GM12878 (cell line): ENCODE measurements at regions not wholly inside any gene's neighbourhood (a gene's known extent, or its start where the extent isn't known, plus 50 kb on each side); places are given as distances from the start of the nearest gene placed in this dataset.

ENCODE experiments used
- ATAC-seq: fragments of 200-7000 bp; cut with Tn5 transposase; 3 replicates; pipeline ENCODE4 v1.9.1; 2020; ENCODE audit warnings: mild to moderate bottlenecking, moderate library complexity
- BruUV-seq: library from RNA; stranded (reverse); fragments of 400-500 nt; replicated peaks from 2 replicates; lab custom pipeline; 2021; lab: Mats Ljungman, UMichigan
- CTCF ChIA-PET: fragments of 300-600 bp; sonication (Branson Sonifier 250); formaldehyde crosslinking; extraction: SDS; loops from one replicate; lab custom pipeline; 2021; ENCODE audit warnings: inconsistent platforms; lab: Yijun Ruan, JAX
- POLR2A ChIA-PET: fragments of 350-600 bp; formaldehyde crosslinking; extraction: SDS; loops from one replicate; lab custom pipeline; 2021; ENCODE audit warnings: inconsistent platforms; lab: Charles Lee
- RAD21 ChIA-PET: fragments of 300-600 bp; sonication (Branson Sonifier 250); formaldehyde crosslinking; loops from one replicate; lab custom pipeline; 2023; ENCODE audit warnings: antibody characterized with exemption; ENCODE audit not compliant: unreplicated experiment; lab: Charles Lee
- SMC1A ChIA-PET: fragments of 300-600 bp; sonication (Branson Sonifier 250); formaldehyde crosslinking; loops from one replicate; lab custom pipeline; 2023; ENCODE audit not compliant: unreplicated experiment, uncharacterized antibody; lab: Charles Lee
- DNase-seq: peaks from one replicate; pipeline ENCODE4 v3.0.0-alpha.2; 2011; ENCODE audit warnings: low read depth, low spot score
- FAIRE-seq: peaks from 3 replicates; lab custom pipeline; 2011; peaks lifted over from hg19 to GRCh38; lab: Jason Lieb, UNC
- H2AFZ ChIP-seq: 2 replicates; pipeline ENCODE4 v1.6.0; 2011; ENCODE audit warnings: low read depth, low read length, control low read depth; ENCODE audit not compliant: control insufficient read depth
- H3K27ac ChIP-seq: 2 replicates; pipeline ENCODE4 v1.5.1; 2011; ENCODE audit warnings: control low read depth; ENCODE audit not compliant: control insufficient read depth, insufficient read depth
- H3K27me3 ChIP-seq, 2 experiments: replicated peaks in 1 of 2; 2 replicates each; pipeline versions ENCODE4 v1.6.0 to v1.6.1; 2011; ENCODE audit warnings: low read length in 1 of 2; ENCODE audit not compliant: control insufficient read depth in 2 of 2, insufficient read depth in 2 of 2
- H3K36me3 ChIP-seq, 2 experiments: 2 replicates each; pipeline ENCODE4 v1.5.1; 2011; ENCODE audit warnings: low read length in 1 of 2; ENCODE audit not compliant: control insufficient read depth in 2 of 2, insufficient read depth in 2 of 2
- H3K4me1 ChIP-seq: 2 replicates; pipeline ENCODE4 v1.6.1; 2011; ENCODE audit warnings: mild to moderate bottlenecking, low read length, moderate library complexity, mixed read lengths; ENCODE audit not compliant: control insufficient read depth, insufficient read depth
- H3K4me2 ChIP-seq: 2 replicates; pipeline ENCODE4 v1.6.0; 2011; ENCODE audit warnings: control low read depth; ENCODE audit not compliant: control insufficient read depth, insufficient read depth
- H3K4me3 ChIP-seq: fragments of 200-600 bp; sonication (generic); 2 replicates; pipeline ENCODE4 v1.5.1; 2016
- H3K79me2 ChIP-seq: 2 replicates; pipeline ENCODE4 v1.6.0; 2011; ENCODE audit warnings: low read length; ENCODE audit not compliant: control insufficient read depth, insufficient read depth
- H3K9ac ChIP-seq: 2 replicates; pipeline ENCODE4 v1.8.0; 2011; ENCODE audit warnings: low read length, control low read depth, mixed read lengths; ENCODE audit not compliant: control insufficient read depth, insufficient read depth
- H3K9me3 ChIP-seq: replicated peaks from 3 replicates; pipeline ENCODE4 v1.5.1; 2011; ENCODE audit warnings: mild to moderate bottlenecking, low read length; ENCODE audit not compliant: control insufficient read depth, insufficient read depth
- H4K20me1 ChIP-seq: 2 replicates; pipeline ENCODE4 v1.6.0; 2011; ENCODE audit not compliant: control insufficient read depth, insufficient read depth
- ATF3 ChIP-seq: IDR thresholded peaks from 2 replicates; pipeline ENCODE4 v1.6.1; 2011; ENCODE audit warnings: low read depth, mild to moderate bottlenecking, low read length, moderate library complexity, borderline replicate concordance; ENCODE audit errors: extremely low read depth
- BCLAF1 ChIP-seq: fragments of 450-650 bp; IDR thresholded peaks from 2 replicates; pipeline ENCODE4 v1.6.1; 2017; ENCODE audit warnings: antibody characterized with exemption, mild to moderate bottlenecking, moderate library complexity
- EGR1 ChIP-seq, 2 experiments: IDR thresholded peaks; 1 replicate in 1 of 2; 2 replicates in 1 of 2; pipeline ENCODE4 v1.6.1; 2011 to 2012; ENCODE audit warnings: low read depth in 2 of 2, low read length in 2 of 2, borderline replicate concordance in 1 of 2, mild to moderate bottlenecking in 1 of 2, moderate library complexity in 1 of 2
- GATAD2B ChIP-seq: fragments of 450-650 bp; conservative IDR thresholded peaks from 2 replicates; pipeline ENCODE4 v1.6.1; 2017; ENCODE audit warnings: low read depth, mild to moderate bottlenecking, moderate library complexity
- KDM1A ChIP-seq: fragments of 200-600 bp; sonication (generic); IDR thresholded peaks from 2 replicates; pipeline ENCODE4 v1.6.1; 2016; ENCODE audit warnings: borderline replicate concordance
- LARP7 ChIP-seq: fragments of 450-650 bp; IDR thresholded peaks from 2 replicates; pipeline ENCODE4 v1.6.1; 2017; ENCODE audit warnings: mild to moderate bottlenecking
- NFYA ChIP-seq: IDR thresholded peaks from 2 replicates; pipeline ENCODE4 v1.6.1; 2011; ENCODE audit warnings: low read depth, mild to moderate bottlenecking, low read length, improper control_type of control experiment, borderline replicate concordance
- POLR2AphosphoS5 ChIP-seq: IDR thresholded peaks from 2 replicates; pipeline ENCODE4 v1.6.1; 2011; ENCODE audit warnings: mild to moderate bottlenecking, low read length, inconsistent platforms
- RELB ChIP-seq: fragments of 450-650 bp; IDR thresholded peaks from 2 replicates; pipeline ENCODE4 v1.6.1; 2017; ENCODE audit warnings: low read depth, mild to moderate bottlenecking, moderate library complexity
- SMC3 ChIP-seq: IDR thresholded peaks from 2 replicates; pipeline ENCODE4 v1.6.1; 2011; ENCODE audit warnings: low read length, improper control_type of control experiment, borderline replicate concordance
- WRNIP1 ChIP-seq: IDR thresholded peaks from 2 replicates; pipeline ENCODE4 v1.6.1; 2011; ENCODE audit warnings: low read depth, low read length, improper control_type of control experiment, borderline replicate concordance
- ZNF217 ChIP-seq: fragments of 450-650 bp; IDR thresholded peaks from 2 replicates; pipeline ENCODE4 v1.6.1; 2017; ENCODE audit warnings: antibody characterized with exemption, mild to moderate bottlenecking
- ZNF24 ChIP-seq: fragments of 450-650 bp; IDR thresholded peaks from 2 replicates; pipeline ENCODE4 v1.6.1; 2017; ENCODE audit warnings: antibody characterized with exemption, mild to moderate bottlenecking
- WGBS: methylation state at CpG from one replicate; pipeline ENCODE4 v1.1.6; 2016; ENCODE audit warnings: low lambda C conversion rate; ENCODE audit not compliant: insufficient replicate concordance, insufficient coverage; ENCODE audit errors: missing lambda C conversion rate; 5-methylcytosine and 5-hydroxymethylcytosine counted together
- in situ Hi-C: fragments of 300-500 bp; cut with MboI; formaldehyde crosslinking; loops from 9 replicates; pipeline ENCODE4 v1.14.3; 2018; ENCODE audit warnings: mixed read lengths
- intact Hi-C: fragments of 100-400 bp; cut with micrococcal nuclease; formaldehyde crosslinking; loops from one replicate; pipeline ENCODE4 v1.14.2; 2022; ENCODE audit not compliant: unreplicated experiment

- TF ChIP-seq POLR2AphosphoS5 (no peak), SMC3 (no peak), GATAD2B (no peak), RELB (no peak), ATF3 (no peak), EGR1 (IDR thresholded peaks at IDR 0.05; ENCODE audit: borderline replicate concordance in 1 of 2, low read depth in 2 of 2, low read length in 2 of 2) (no peak)
These were observed 91.6 kb upstream of the CPXCR1 start (continued) for GRCh38 chrX:88655460-88655859.

- BruUV-seq = no TSS peak
- FAIRE-seq (no peak), ATAC-seq (no peak), DNase-seq (no peak)
- CTCF ChIA-PET = no interaction called here
- Histone ChIP-seq H4K20me1 (no peaks in the 10 kb centered on the region), H2AFZ (no peak overlapping the region), H3K27ac (no peak overlapping the region), H3K4me2 (no peak overlapping the region), H3K36me3 (no peaks in the 10 kb centered on the region), H3K79me2 (no peaks in the 10 kb centered on the region), H3K4me1 (no peaks in the 10 kb centered on the region), H3K4me3 (no peak overlapping the region), H3K9ac (no peak overlapping the region), H3K27me3 (no peaks in the 10 kb centered on the region), H3K9me3 (no peaks in the 10 kb centered on the region)
- RAD21 ChIA-PET = no interaction called here
- POLR2A ChIA-PET = no interaction called here
- in situ Hi-C loops (no loop called here), intact Hi-C loops (no loop called here)
- 0% methylated on average over 1 of the region's 1 CpG for WGBS
- TF ChIP-seq ZNF24 (no peak), KDM1A (no peak), LARP7 (no peak), ZNF217 (no peak), WRNIP1 (no peak), BCLAF1 (no peak), RELB (no peak), NFYA (no peak)
- SMC1A ChIA-PET = no interaction called here
These were observed 86.2 kb upstream of the CPXCR1 start for GRCh38 chrX:88660836-88661235.
